Spleen (tissue), 11 donors: ENCODE measurements at regions not wholly inside any gene's neighbourhood (a gene's known extent, or its start where the extent isn't known, plus 50 kb on each side); places are given as distances from the start of the nearest gene placed in this dataset.
"Not testable (repeated sequence)": the region's sequence is repeated elsewhere in the genome, so short reads cannot be mapped to it uniquely, and the experiment has no call there.

Source experiments
- DNase-seq: peaks from one replicate; pipeline ENCODE4 v3.0.0-alpha.2; 2020
- H3K27ac ChIP-seq, 8 donors: fragments of 200-600 bp; sonication (generic) in 7 of 8; 1 replicate in 4 of 8; 2 replicates in 4 of 8; pipeline versions ENCODE4 v1.5.0 to v1.8.0; 2016 to 2021; ENCODE audit warnings: inconsistent platforms in 4 of 8, mild to moderate bottlenecking in 4 of 8, moderate library complexity in 1 of 8
- H3K27me3 ChIP-seq, 7 donors: fragments of 200-600 bp; sonication (generic) in 6 of 7; replicated peaks in 1 of 7; 1 replicate in 4 of 7; 2 replicates in 3 of 7; pipeline versions ENCODE4 v1.5.0 to v1.8.0; 2016 to 2021; ENCODE audit warnings: inconsistent platforms in 3 of 7, mild to moderate bottlenecking in 1 of 7
- H3K36me3 ChIP-seq, 6 donors: fragments of 200-600 bp; sonication (generic) in 5 of 6; 1 replicate in 4 of 6; 2 replicates in 2 of 6; pipeline versions ENCODE4 v1.5.0 to v1.8.0; 2016 to 2021; ENCODE audit warnings: inconsistent platforms in 2 of 6
- H3K4me1 ChIP-seq, 6 donors: fragments of 200-600 bp; sonication (generic) in 5 of 6; 1 replicate in 3 of 6; 2 replicates in 3 of 6; pipeline versions ENCODE4 v1.5.0 to v1.8.0; 2016 to 2021; ENCODE audit warnings: inconsistent platforms in 3 of 6
- H3K4me3 ChIP-seq, 8 donors: fragments of 200-600 bp; sonication (generic) in 7 of 8; 1 replicate in 4 of 8; 2 replicates in 4 of 8; pipeline versions ENCODE4 v1.5.0 to v1.8.0; 2016 to 2021; ENCODE audit warnings: inconsistent platforms in 4 of 8, mild to moderate bottlenecking in 4 of 8, moderate library complexity in 2 of 8
- H3K9me3 ChIP-seq, 8 donors: fragments of 200-600 bp; sonication (generic) in 7 of 8; 1 replicate in 4 of 8; 2 replicates in 4 of 8; pipeline versions ENCODE4 v1.5.0 to v1.8.0; 2016 to 2021; ENCODE audit warnings: inconsistent platforms in 4 of 8
- POLR2A ChIP-seq, 3 donors: fragments of 450-650 bp; IDR thresholded peaks; one replicate each; pipeline ENCODE4 v1.5.1; 2017; ENCODE audit warnings: antibody characterized with exemption in 3 of 3, mild to moderate bottlenecking in 1 of 3
- POLR2AphosphoS5 ChIP-seq, 3 donors: sonication (generic); formaldehyde crosslinking; IDR thresholded peaks; one replicate each; pipeline ENCODE4 v1.5.1; 2017; ENCODE audit warnings: antibody characterized with exemption in 3 of 3
- WGBS, 5 donors: extraction: QIAGEN DNeasy Blood & Tissue Kit in 3 of 5; methylation state at CpG; one replicate each; pipeline versions ENCODE4 v1.1.5 to v1.1.7; 2013 to 2018; 5-methylcytosine and 5-hydroxymethylcytosine counted together
- intact Hi-C: fragments of 100-400 bp; cut with DNase I; formaldehyde crosslinking; loops from one replicate; pipeline ENCODE4 v1.15.0; 2023; ENCODE audit warnings: low total_unique reads
- TF ChIP-seq, protein P1 (sequence below), 11 experiments: fragments of 200-600 bp in 7 of 11; fragments of 450-650 bp in 4 of 11; sonication (generic) in 4 of 11; IDR thresholded peaks in 8 of 11; conservative IDR thresholded peaks in 3 of 11; 1 replicate in 7 of 11; 2 replicates in 4 of 11; pipeline versions ENCODE4 v1.4.0 to v1.8.0; 2016 to 2021; ENCODE audit warnings: antibody characterized with exemption in 11 of 11, inconsistent platforms in 4 of 11, mild to moderate bottlenecking in 1 of 11
- donor health status: healthy with polysubstance abuse.
- donor health status: DM: no; HTN: no; CAD: no; lungs with moderate emphysema.
- donor health status: DM: no; HTN: no; CAD: no.
- donor health status: Bipolar disorder and iron deficiency.
- donor health status: healthy.
- donor health status: DM: no; HTN: no; CAD: no.
- donor health status: DM: yes; HTN: yes; CAD: no.

GRCh38 chr21:31589820-31590219, 69.7 kb upstream of the SOD1 start:
- WGBS, 5 donors = 76 to 87% (median 83%) methylated on average over 3 of the region's 3 CpGs
- Histone ChIP-seq H3K27me3 (no peaks in the 10 kb centered on the region), H3K36me3 (no peaks in the 10 kb centered on the region), H3K27ac (no peak overlapping the region), H3K4me3 (no peak overlapping the region), H3K9me3 (no peaks in the 10 kb centered on the region), H3K4me1 (no peaks in the 10 kb centered on the region)
- intact Hi-C loops = no loop called here
- TF ChIP-seq POLR2A (IDR thresholded peaks at IDR 0.05) (no peak), POLR2AphosphoS5 (IDR thresholded peaks at IDR 0.05) (no peak)
- TF ChIP-seq, protein P1, sequence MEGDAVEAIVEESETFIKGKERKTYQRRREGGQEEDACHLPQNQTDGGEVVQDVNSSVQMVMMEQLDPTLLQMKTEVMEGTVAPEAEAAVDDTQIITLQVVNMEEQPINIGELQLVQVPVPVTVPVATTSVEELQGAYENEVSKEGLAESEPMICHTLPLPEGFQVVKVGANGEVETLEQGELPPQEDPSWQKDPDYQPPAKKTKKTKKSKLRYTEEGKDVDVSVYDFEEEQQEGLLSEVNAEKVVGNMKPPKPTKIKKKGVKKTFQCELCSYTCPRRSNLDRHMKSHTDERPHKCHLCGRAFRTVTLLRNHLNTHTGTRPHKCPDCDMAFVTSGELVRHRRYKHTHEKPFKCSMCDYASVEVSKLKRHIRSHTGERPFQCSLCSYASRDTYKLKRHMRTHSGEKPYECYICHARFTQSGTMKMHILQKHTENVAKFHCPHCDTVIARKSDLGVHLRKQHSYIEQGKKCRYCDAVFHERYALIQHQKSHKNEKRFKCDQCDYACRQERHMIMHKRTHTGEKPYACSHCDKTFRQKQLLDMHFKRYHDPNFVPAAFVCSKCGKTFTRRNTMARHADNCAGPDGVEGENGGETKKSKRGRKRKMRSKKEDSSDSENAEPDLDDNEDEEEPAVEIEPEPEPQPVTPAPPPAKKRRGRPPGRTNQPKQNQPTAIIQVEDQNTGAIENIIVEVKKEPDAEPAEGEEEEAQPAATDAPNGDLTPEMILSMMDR (IDR thresholded peaks at IDR 0.05 in 8 of 11, conservative IDR thresholded peaks at IDR 0.05 in 3 of 11) = no peak
- DNase-seq = no peak

GRCh38 chr21:31586118-31586517, 73.4 kb upstream of the SOD1 start:
- no peaks in the 10 kb centered on the region for H3K9me3 ChIP-seq
- no peaks in the 10 kb centered on the region for H3K27me3 ChIP-seq
- WGBS, 5 donors = 69 to 85% (median 76%) methylated on average over 6 of the region's 6 CpGs
- no peak overlapping the region for H3K27ac ChIP-seq
- no peak overlapping the region for H3K4me3 ChIP-seq
- intact Hi-C loops = no loop called here
- TF ChIP-seq, protein P1 (IDR thresholded peaks at IDR 0.05 in 8 of 11, conservative IDR thresholded peaks at IDR 0.05 in 3 of 11) = no peak
- TF ChIP-seq POLR2A (IDR thresholded peaks at IDR 0.05) (no peak), POLR2AphosphoS5 (IDR thresholded peaks at IDR 0.05) (no peak)
- DNase-seq = no peak
- H3K4me1 ChIP-seq = no peaks in the 10 kb centered on the region
- H3K36me3 ChIP-seq = no peaks in the 10 kb centered on the region

- DNase-seq, H3K4me1 ChIP-seq, H3K4me3 ChIP-seq, H3K27me3 ChIP-seq, H3K36me3 ChIP-seq, intact Hi-C loops, H3K9me3 ChIP-seq, H3K27ac ChIP-seq: not testable (repeated sequence)
- WGBS, 5 donors = 54 to 77% (median 56%) methylated on average over 5 to 7 of the region's 9 CpGs
Observed at GRCh38 chr21:31583937-31584336, 75.6 kb upstream of the SOD1 start.

DNA sequence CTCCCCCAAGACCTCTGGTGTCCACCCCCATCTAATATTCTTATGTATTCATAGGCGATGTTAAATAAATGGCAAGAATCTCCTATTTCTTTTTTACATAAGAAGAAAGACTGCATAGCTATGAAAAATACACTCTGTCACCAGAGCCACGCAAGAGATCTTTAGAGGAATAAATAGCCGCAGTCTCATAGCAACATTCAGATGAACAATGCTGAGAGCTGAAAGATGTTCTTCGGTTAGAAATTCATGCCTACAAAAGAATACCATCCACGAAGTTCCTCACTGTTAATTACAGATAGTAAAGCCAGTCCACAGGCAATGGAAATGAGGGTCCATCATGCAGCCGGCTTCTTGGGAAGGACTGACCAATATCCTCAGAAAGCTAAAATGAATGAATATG, 76.0 kb upstream of the SOD1 start:
- no peak for DNase-seq
- no peak overlapping the region for H3K4me3 ChIP-seq
- no peaks in the 10 kb centered on the region for H3K4me1 ChIP-seq
- H3K9me3 ChIP-seq = no peaks in the 10 kb centered on the region
- WGBS, 5 donors = 87 to 91% (median 90%) methylated on average over 6 of the region's 6 CpGs
- TF ChIP-seq POLR2A (IDR thresholded peaks at IDR 0.05) (no peak), POLR2AphosphoS5 (IDR thresholded peaks at IDR 0.05) (no peak)
- TF ChIP-seq, protein P1 (IDR thresholded peaks at IDR 0.05 in 8 of 11, conservative IDR thresholded peaks at IDR 0.05 in 3 of 11) = no peak
- no peak overlapping the region for H3K27ac ChIP-seq
- intact Hi-C loops = no loop called here
- no peaks in the 10 kb centered on the region for H3K36me3 ChIP-seq
- H3K27me3 ChIP-seq = no peaks in the 10 kb centered on the region

- intact Hi-C loops = loop anchor here (2.0 kb wide), 1 partner anchor 382 kb away; no protein-coding TSS in a partner anchor
- TF ChIP-seq POLR2A (IDR thresholded peaks at IDR 0.05) (no peak), POLR2AphosphoS5 (IDR thresholded peaks at IDR 0.05) (no peak)
- TF ChIP-seq, protein P1 (IDR thresholded peaks at IDR 0.05 in 8 of 11, conservative IDR thresholded peaks at IDR 0.05 in 3 of 11) = peak; percentile 42 to 79 (median 71)
- Histone ChIP-seq H3K36me3 (no peaks in the 10 kb centered on the region), H3K27ac (no peak overlapping the region), H3K27me3 (no peaks in the 10 kb centered on the region), H3K9me3 (no peaks in the 10 kb centered on the region), H3K4me1 (peaks cover 0 to 3% (median 0%) of the 10 kb centered on the region in 6 donors), H3K4me3 (no peak overlapping the region)
- WGBS, 5 donors = 37 to 43% (median 40%) methylated on average over 3 of the region's 3 CpGs
- DNase-seq = no peak
Observed at GRCh38 chr21:31580866-31581276, 78.6 kb upstream of the SOD1 start.
